HCT116 (cell line): ENCODE measurements at regions not wholly inside any gene's neighbourhood (a gene's known extent, or its start where the extent isn't known, plus 50 kb on each side); places are given as distances from the start of the nearest gene placed in this dataset.

Source experiments
- ATF3 ChIP-seq: IDR thresholded peaks from 2 replicates; pipeline ENCODE4 v1.6.1; 2012
- CTCF ChIP-seq, 3 experiments: fragments of 200-600 bp in 1 of 3; sonication (generic) in 1 of 3; IDR thresholded peaks in 2 of 3; conservative IDR thresholded peaks in 1 of 3; 2 replicates each; pipeline ENCODE4 v1.5.1; 2012 to 2017; ENCODE audit warnings: low read depth in 2 of 3, low read length in 2 of 3, antibody characterized with exemption in 1 of 3, borderline replicate concordance in 1 of 3, control low read depth in 1 of 3, mild to moderate bottlenecking in 1 of 3, mixed read lengths in 1 of 3, mixed run types in 1 of 3, moderate library complexity in 1 of 3; ENCODE audit not compliant: insufficient read depth in 1 of 3
- EGR1 ChIP-seq: IDR thresholded peaks from 2 replicates; pipeline ENCODE4 v1.6.1; 2012; ENCODE audit warnings: low read depth
- EZH2 ChIP-seq: fragments of 200-600 bp; sonication (generic); IDR thresholded peaks from 2 replicates; pipeline ENCODE4 v1.6.1; 2017; ENCODE audit warnings: antibody characterized with exemption, mixed run types
- EZH2phosphoT487 ChIP-seq: fragments of 200-600 bp; IDR thresholded peaks from 2 replicates; pipeline ENCODE4 v1.6.1; 2018; ENCODE audit warnings: antibody characterized with exemption, borderline replicate concordance
- JUND ChIP-seq: IDR thresholded peaks from 2 replicates; pipeline ENCODE4 v1.6.1; 2012
- MAX ChIP-seq: IDR thresholded peaks from 2 replicates; pipeline ENCODE4 v1.6.1; 2012
- POLR2A ChIP-seq: IDR thresholded peaks from 2 replicates; pipeline ENCODE4 v1.7.0; 2011; ENCODE audit warnings: borderline replicate concordance; ENCODE audit not compliant: insufficient read depth, insufficient read length; ENCODE audit errors: extremely low read depth
- REST ChIP-seq: IDR thresholded peaks from 2 replicates; pipeline ENCODE4 v1.6.1; 2012; ENCODE audit warnings: low read depth
- TCF7L2 ChIP-seq: IDR thresholded peaks from 2 replicates; pipeline ENCODE4 v1.7.0; 2011; ENCODE audit warnings: borderline replicate concordance, inconsistent platforms; ENCODE audit not compliant: insufficient read depth, insufficient read length; ENCODE audit errors: extremely low read depth
- YY1 ChIP-seq: IDR thresholded peaks from 2 replicates; pipeline ENCODE4 v1.6.1; 2011; ENCODE audit warnings: low read length, low read depth, moderate library complexity, mild to moderate bottlenecking; ENCODE audit not compliant: insufficient replicate concordance; ENCODE audit errors: extremely low read depth

- no peak for TF ChIP-seq REST
- TF ChIP-seq YY1 = no peak
- TF ChIP-seq JUND = no peak
- TF ChIP-seq EGR1 = no peak
- TF ChIP-seq EZH2 = no peak
- no peak for TF ChIP-seq MAX
- no peak for TF ChIP-seq EZH2phosphoT487
- no peak for TF ChIP-seq CTCF (IDR thresholded peaks at IDR 0.05 in 2 of 3, conservative IDR thresholded peaks at IDR 0.05 in 1 of 3; ENCODE audit: borderline replicate concordance in 1 of 3, insufficient read depth in 1 of 3, low read depth in 2 of 3, low read length in 2 of 3)
- TF ChIP-seq TCF7L2 = no peak
- TF ChIP-seq ATF3 = no peak
- TF ChIP-seq POLR2A = no peak
Observed at GRCh38 chr18:38616306-38616705, 1050.7 kb upstream of the CELF4 start.
